SHP77 (cell line): ENCODE measurements at regions not wholly inside any gene's neighbourhood (a gene's known extent, or its start where the extent isn't known, plus 50 kb on each side); places are given as distances from the start of the nearest gene placed in this dataset.
"Not testable (repeated sequence)": the region's sequence is repeated elsewhere in the genome, so short reads cannot be mapped to it uniquely, and the experiment has no call there.

Experiments
- DNase-seq, 2 experiments: peaks; one replicate each; lab custom pipeline; 2025; lab: John Stamatoyannopoulos, UW

- DNase-seq = no peak
Observed at GRCh38 chr10:55237462-55237861, 436.4 kb upstream of the PCDH15 start.

DNA sequence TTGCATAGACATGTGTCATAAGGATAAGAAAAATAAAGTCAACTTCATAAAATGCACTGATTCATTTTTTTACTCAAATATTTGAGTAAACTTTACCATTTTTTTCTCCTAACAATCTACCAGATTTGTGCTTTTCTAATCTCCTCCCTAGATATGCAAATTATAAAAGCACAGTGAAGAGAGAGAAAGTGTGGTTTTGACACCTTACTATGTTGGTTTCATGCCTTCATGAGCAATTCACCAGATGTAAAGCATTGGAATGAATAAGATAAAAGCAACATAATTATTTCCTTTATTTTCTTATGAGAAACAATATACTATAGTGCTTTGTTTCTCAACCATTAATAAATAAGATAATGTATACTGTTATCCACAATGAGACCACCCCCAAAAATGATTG lies 432.5 kb upstream of the PCDH15 start:
- DNase-seq = no peak

- DNase-seq = no peak
Observed at GRCh38 chr10:55233090-55233489, 432.1 kb upstream of the PCDH15 start.

DNA sequence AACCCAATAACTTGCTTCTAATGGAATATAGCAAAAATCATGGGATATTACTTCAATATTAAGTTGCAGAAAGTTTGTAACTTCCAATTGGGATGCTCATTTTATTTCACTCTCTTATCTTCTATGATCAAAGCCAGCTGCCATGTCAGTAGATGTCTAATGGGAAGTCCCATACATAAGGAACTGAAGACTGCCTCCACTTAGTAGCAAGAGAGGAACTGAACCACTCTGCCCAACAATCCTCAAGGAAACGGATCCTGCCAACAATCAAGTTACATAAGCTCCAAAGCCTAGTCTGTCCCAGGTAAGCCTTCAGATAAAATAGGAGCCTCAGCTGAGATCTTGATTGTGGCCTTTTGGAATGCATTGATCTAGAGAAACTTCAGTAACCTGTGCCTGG lies 431.5 kb upstream of the PCDH15 start:
- no peak for DNase-seq

GRCh38 chr10:55227967-55228366 lies 426.9 kb upstream of the PCDH15 start:
- DNase-seq = no peak

- DNase-seq = no peak
Observed at GRCh38 chr10:55224007-55224781, 423.2 kb upstream of the PCDH15 start.

- DNase-seq = no peak
Observed at GRCh38 chr10:55223352-55223751, 422.3 kb upstream of the PCDH15 start.

- no peak for DNase-seq
Observed at GRCh38 chr10:55220975-55221374, 419.9 kb upstream of the PCDH15 start.

DNA sequence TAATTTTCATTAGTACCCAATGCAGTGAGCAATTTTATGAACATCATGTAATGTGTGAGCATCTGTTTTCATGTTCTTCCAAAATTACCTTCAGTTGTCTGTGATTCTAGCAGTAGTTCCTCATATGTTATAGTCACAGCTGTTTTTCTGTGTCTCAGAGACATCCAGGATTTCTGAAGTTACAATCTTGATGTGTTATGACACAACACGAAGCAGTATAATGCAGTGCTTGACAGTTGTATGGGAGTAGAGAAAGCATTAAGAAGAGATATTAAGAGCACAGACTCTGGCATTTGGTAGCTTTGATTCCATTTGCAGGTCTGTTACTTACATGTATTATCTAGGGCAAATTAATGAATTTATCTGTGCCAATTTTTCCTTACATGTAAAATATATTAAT lies 414.7 kb upstream of the PCDH15 start:
- no peak for DNase-seq

DNA sequence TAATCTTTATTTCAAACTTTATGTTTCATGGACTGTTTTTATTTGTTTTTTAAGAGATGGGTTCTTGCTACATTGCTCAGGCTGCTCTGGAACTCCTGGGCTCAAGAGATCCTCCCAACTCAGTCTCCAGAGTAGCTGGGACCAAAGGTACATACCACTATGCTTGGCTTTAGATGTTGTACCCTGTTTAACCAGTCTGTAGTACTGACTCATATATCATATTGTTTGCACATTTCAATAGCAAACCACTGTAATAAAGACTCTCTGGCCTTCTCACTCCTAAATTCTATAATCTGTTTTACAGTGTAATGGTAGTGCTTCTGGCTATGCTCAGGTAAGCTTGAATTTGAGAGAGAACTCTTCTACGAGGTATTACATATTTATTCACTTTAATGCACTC lies 413.6 kb upstream of the PCDH15 start:
- no peak for DNase-seq

- DNase-seq = no peak
Observed at GRCh38 chr10:55212051-55212450, 411.0 kb upstream of the PCDH15 start.

DNA sequence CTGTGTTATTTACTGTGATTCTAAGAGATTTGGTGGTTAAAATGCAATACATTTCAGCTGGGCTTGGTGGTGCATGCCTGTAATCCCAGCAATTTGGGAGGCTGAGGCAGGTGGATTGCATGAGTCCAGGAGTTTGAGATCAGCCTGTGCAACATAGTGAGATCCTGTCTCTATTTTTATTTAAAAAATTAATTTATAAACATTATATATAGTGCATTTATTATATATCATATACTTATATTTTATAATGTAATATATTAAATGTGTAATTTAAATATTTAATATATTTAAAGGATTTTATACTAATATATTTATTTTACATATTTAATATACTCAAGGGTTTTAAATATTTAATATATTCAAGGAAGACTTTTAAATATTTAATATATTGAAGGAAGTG lies 402.8 kb upstream of the PCDH15 start:
- DNase-seq = no peak

DNA sequence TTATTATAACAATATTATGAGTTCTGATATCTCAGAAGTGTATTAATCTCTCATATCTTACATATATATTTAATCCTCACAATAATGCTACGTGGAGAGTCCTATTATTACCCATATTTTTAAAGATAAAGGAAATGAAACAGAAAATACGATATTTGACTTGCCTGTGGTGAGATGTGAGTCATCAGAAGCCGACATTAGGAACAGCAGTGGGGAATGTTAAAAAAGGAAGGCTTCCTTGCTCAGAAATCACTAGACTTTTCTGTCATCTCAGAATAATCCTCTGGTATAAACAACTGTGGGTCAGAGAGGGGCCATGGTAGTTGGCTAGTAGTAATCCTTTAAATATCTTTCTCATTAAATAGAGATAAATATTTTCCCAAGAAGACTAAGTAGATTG lies 402.3 kb upstream of the PCDH15 start:
- no peak for DNase-seq

DNA sequence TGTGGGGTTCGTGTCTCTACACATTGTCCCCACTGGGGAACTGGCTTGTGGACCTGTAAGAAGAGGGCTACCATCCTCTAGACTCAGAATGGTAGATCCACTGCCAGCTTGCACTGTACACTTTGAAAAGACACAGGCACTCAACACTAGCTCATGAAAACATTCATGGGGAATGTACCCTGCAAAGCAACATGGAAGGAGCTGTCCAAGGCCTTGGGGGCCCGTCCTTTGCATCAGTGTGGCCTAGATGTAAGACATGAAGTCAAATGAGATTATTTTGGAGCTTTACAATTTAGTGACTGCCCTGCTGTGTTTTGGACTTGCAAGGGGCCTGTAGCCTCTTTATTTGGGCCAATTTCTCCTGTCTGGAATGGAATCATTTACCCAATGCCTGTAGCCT lies 399.0 kb upstream of the PCDH15 start:
- no peak for DNase-seq

DNA sequence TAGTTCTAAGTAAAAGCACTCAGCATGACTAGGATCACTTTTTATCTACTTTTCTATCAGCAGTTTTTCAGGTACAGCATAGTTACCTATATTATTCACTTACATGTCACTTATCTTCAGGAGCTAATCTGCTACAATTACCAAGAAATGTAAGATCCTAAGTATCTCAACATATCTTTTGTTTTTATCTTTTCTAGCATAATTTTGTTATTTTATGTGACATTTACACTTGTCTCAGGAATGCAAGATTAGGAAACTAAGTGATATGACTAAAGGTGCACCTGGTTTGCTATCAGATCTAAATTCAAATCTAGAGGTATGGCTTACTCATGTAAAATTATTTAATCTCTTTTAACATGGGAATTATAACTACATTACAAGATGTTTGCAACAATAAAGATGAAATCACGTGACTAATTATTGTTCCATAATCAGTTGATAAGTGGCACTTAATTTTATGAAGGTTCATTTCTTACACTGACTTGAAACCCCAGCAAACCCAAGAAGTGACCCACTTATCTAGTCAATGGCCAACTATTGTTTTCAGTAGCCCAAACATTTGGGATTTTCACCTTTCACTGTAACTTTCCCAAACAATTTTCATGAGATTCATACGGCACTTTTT lies 390.3 kb upstream of the PCDH15 start:
- DNase-seq = no peak

DNA sequence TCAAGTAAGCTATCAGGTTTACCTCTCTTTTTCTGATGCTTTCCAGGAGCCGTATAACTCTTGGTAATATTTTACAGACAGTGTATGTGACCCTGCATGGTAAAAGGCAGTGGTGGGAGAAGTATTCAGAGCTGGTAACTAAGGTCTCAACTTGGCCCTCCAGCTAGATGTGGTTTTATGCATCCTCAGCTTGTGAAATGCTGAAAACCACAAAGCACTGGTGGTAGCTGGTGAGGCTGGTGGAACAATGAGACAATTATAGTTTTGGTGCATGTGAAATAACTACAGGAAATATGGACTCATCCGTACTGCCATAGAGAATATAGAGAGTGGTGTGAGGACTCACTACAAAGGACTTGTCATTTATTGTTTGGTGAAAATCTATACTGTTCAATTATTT lies 383.0 kb upstream of the PCDH15 start:
- DNase-seq = no peak

GRCh38 chr10:55180357-55180756 lies 379.3 kb upstream of the PCDH15 start:
- no peak for DNase-seq

DNA sequence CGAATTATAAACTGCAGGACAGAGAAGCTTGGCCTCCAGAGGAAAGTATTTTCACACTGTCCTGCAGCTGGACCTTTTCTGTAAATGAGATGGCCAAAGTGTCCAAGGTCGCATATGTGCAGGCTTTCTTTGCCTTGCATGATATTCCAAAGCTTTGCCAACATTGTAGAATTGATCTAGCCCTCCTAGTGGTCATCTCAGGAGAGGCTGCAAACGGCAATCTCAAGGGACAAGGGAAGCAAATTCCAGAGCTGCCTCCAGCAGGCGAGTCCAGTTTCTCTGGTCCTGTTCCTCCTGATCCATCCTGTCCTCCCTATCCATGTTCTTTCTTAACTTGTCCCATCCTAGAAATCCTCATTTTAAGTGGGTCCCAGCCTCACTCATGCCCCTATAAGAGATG lies 373.4 kb upstream of the PCDH15 start:
- no peak for DNase-seq

DNA sequence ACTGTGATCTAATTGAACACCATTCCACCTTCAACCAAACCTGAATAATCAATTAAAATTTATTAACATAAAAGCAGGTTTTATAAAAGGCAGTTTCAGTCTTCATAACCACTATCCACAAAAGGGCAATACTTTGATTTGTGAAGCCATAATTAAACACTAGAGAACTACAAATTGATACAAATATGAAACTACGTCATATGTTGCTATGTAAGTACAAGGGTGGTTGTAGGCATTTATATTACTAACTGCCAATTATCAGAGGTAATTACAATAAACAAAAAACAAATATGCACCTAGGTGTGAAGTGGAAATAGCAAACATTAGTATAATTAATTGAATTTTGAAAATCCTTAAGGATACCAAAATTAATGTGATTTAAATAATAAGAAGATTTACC lies 368.5 kb upstream of the PCDH15 start:
- DNase-seq = no peak

GRCh38 chr10:55168343-55168742 lies 367.3 kb upstream of the PCDH15 start:
- DNase-seq = no peak

GRCh38 chr10:55163388-55163979 lies 362.5 kb upstream of the PCDH15 start:
- no peak for DNase-seq

GRCh38 chr10:55162321-55162720 lies 361.3 kb upstream of the PCDH15 start:
- not testable (repeated sequence) for DNase-seq

- DNase-seq = no peak
Observed at GRCh38 chr10:55160655-55161283, 359.7 kb upstream of the PCDH15 start.
